GM19025 (cell line): ENCODE measurements at regions not wholly inside any gene's neighbourhood (a gene's known extent, or its start where the extent isn't known, plus 50 kb on each side); places are given as distances from the start of the nearest gene placed in this dataset.
"Not testable (repeated sequence)": the region's sequence is repeated elsewhere in the genome, so short reads cannot be mapped to it uniquely, and the experiment has no call there.

Source experiments
- ATAC-seq: cut with Tn5 transposase; IDR thresholded peaks from one replicate; pipeline ENCODE4 v1.9.1; 2021; ENCODE audit warnings: mild to moderate bottlenecking, low read depth, moderate library complexity; ENCODE audit not compliant: unreplicated experiment

DNA sequence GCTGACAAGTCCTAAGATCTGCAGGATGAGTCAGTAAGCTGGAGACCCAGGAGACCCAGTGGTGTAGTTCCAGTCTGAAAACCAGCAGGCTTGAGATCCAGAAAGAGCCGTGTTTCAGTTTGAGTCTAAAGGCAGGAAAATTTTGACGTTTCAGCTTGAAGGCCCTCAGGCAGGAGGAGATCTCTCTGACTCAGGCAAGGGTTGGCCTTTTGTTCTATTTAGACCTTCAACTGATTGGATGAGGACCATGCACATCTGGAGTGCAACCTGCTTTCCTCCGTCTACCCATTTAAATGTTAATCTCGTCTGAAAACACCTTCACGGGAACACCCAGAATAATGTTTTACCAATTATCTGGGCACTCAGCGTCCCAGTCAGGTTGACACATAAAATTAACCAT, 69.5 kb downstream of the NPIPA7 start:
- ATAC-seq: not testable (repeated sequence)

DNA sequence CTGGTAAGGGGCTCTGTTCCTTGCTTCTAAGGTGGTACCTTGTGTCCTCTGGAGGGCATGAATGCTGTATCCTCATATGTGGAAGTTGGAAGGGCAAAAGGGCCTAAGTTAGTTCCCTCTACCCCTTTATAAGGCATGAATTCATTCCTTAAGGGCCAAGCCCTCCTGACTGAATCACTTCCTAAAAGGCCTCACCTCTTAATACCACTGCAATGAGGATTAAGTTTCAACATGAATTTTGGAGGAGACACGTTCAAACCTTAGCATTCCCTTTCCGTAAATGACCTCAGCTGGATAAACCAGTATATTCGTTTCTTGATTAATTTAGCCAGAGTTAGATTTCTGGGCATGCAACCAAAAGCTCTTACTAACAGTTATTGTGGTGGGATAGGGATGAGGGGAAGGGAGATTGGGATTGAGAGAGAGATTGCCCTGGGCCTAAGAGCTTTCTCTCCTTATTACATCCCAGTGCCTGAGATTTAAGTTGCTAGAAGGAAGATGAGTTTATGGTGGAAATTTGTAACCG, 70.8 kb downstream of the NPIPA7 start:
- ATAC-seq: not testable (repeated sequence)

DNA sequence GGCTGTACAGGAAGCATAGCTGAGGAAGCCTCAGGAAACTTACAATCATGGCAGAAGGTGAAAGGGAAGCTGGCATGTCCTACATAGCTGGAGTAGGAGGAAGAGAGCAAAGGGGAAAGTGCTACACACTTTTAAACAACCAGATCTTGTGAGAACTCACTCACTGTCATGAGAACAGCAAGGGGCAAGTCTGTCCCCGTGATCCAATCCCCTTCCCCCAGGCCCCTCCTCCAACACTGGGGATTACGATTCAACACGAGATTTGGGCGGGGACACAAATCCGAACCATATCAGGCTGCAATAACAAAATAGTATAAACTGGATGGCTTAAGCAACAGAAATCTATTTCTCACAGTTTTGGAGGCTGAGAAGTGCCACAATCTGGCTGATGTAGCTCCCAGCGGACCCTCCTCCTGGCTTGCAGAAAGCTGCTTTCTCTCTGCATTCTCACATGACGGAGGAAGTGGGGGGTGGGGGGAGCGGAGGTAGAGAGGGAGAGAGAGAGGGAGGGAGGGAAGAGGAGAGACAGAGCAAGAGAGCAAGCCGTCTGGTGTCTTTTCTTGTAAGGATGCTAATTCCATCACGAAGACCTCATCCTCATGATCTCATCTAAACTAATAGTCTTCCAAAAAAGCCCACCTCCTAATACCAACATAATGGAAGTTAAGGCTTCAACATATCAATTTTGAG, 72.9 kb downstream of the NPIPA7 start:
- ATAC-seq: not testable (repeated sequence)

DNA sequence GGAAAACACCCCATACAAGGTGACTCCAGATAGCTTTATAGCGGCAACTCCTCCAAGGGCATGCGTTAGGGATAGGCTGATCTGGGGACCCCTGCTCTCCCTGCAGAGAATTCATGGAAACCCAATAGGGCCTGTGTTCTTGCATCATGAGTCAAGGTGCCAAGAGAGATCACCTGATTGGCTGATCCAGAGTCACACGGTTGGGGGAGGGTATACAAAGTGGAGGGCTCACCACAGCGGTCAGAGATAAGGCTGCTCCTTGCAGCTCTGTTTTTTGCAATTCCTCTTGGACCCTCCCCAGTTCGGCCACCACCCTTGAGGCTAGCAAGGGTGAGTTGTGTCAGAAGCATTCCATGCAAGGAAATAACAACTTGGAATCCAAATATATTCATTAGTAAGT, 79.6 kb downstream of the NPIPA7 start:
- ATAC-seq: not testable (repeated sequence)

DNA sequence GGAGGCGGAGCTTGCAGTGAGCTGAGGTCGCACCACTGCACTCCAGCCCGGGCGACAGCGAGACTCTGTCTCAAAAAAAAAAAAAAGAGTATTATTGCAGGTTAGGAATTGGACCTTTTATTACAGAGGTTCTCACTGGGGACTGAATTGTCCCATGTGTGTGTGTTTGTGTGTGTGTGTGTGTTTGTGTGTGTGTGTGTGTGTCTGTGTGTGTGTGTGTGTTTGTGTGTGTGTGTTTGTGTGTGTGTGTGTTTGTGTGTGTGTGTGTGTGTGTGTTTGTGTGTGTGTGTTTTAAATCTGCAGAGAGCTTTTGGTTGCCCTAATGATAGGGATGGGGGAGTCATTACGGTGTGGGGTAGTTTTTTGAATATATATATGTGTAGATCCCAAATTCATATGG, 84.9 kb downstream of the NPIPA7 start:
- not testable (repeated sequence) for ATAC-seq

DNA sequence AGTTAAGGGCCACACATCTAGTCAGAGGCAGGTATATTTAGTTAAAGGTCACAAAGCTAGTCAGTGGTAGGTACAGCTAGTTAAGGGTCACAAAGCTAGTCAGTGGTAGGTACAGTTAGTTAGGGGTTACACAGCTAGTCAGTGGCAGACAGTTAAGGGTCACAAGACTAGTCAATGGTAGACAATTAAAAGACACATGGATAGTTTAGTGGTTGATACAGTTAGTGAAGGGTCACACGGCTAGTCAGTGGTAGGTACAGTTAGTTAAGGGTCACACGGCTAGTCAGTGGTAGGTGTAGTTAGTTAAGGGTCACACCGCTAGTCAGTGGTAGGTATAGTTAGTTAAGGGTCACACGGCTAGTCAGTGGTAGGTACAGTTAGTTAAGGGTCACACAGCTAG, 110.0 kb downstream of the NPIPA7 start:
- ATAC-seq: not testable (repeated sequence)

DNA sequence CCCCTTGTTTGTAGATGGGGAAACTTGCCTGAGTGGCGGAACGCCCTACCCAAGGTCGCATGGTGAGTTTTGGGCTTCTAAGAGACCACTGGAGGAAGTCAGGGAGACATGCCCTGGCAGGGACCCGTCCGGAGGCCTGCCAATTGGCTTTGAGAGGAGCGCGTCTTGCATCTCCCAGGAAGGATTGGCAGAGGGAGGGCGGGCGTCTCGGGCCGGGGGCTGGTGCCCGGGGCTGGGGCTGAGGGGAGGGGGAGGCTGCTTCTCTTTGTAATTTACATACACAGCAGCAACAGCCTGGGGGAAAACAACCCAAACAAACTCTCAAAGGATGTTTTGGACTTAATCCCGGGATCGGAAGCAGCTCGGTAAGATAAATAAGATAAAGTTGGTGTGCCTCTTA, 110.5 kb downstream of the NPIPA7 start:
- not testable (repeated sequence) for ATAC-seq

DNA sequence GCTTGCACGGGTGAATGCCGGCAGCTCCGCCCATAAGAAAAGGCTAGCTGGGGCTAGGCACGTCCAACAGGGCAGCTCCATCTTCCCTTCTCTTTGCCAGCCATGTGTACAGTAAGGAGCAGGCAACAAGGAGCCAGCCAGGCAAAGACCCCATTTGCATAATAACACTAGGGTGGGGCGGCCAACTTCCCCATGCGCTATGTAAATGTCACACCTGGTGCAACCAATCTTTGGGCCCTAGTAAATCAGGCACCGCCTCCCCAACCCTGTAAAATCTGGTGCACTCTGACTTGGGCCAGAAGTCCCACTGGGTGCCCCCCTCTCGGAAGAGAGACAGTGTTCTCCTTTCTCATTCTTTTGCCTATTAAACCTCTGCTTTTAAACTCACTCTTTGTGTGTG, 115.2 kb downstream of the NPIPA7 start:
- not testable (repeated sequence) for ATAC-seq

DNA sequence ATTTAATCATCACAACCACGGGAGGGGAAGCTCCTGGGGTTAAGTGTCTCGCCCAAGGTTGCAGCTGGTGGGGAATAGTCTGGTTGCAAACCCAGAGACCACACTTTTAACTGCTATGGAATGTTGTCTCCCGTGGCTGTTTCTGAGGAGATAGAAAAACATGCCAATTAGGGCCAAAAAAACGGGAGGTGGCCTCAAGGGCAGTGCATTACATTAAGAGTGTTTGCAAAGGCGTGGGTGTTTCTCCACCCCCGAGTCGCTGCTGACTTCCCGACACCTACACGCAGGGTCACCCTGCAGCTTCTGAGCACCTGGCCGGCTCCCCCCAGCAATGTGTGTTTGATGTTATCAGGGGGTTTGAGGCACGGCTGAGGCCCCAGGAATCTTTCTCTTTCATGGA, 116.1 kb downstream of the NPIPA7 start:
- ATAC-seq: not testable (repeated sequence)

DNA sequence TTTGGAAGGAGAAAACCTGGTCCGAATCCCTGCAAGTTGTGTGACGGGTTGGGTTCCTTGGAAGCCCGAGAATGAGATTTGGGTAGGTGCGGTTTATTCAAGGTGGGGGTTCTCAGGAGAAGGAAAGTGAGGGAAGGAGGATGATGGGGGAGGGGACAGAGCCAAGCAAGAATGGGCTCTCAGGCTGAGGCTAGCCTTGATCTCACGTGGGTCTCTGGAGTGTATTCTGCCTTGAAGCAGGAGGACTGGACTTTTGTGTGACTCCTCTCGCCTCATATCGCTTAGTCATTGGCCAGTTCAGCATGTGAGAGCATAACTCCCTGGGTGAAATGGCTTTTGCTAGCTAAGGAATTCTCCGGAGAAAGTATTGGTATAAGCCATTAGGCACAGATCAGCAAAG, 120.9 kb downstream of the NPIPA7 start:
- ATAC-seq: not testable (repeated sequence)

DNA sequence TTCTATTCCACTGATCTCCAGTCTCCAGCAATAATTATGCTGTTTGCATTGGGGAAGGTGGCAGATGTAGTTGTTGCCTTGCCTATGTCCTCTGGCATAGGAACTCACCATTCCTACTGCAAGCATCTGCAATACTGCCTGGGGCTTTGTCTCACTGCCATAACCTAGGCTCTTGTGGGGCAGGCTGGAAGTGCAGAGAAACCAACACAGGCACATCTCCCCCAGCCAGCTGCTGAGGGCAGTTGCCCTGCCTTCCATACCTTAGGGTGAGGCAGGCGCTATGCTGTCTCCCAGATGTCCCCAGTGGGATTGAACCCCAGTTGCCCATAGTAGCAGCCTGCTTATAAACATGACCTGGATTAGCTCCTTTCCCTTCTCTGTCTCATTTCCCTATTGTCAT, 128.1 kb downstream of the NPIPA7 start:
- ATAC-seq: not testable (repeated sequence)

DNA sequence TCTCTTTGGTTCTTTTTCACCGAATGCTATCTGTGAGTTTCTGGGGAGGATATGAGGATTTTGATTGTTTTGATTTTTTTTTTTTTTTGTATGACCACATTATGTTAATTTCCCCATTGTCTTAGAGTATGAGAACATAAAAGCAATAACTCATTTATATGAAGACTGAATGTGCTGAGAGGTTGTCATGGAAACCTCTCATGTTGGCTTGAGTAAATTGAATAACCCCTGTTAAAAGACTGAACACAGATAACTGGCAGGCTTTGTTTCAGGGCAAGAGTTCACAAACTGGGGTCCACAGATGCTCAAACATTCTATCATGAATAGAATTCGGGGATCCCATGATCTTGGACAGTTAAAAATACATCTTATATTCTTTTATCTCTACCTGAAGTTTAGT, 129.4 kb downstream of the NPIPA7 start:
- ATAC-seq: not testable (repeated sequence)

DNA sequence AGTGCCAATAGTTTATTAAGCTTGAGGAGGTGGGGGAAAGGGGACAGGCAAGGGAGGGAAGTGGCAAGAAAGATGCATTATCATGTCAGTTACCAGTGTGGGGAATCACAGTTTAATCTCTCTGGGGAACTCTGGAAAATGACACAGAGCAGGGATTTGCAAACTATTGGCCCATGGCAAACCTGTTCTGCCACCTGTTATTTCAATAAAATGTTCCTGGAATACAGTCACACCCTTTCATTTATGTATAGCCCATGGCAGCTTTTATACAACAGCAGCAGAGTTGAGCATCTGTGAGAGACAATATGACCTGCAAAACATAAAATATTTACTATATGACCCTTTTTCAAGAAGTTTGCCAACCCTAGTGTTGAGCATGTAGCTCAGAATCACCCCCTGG, 140.5 kb downstream of the NPIPA7 start:
- not testable (repeated sequence) for ATAC-seq

DNA sequence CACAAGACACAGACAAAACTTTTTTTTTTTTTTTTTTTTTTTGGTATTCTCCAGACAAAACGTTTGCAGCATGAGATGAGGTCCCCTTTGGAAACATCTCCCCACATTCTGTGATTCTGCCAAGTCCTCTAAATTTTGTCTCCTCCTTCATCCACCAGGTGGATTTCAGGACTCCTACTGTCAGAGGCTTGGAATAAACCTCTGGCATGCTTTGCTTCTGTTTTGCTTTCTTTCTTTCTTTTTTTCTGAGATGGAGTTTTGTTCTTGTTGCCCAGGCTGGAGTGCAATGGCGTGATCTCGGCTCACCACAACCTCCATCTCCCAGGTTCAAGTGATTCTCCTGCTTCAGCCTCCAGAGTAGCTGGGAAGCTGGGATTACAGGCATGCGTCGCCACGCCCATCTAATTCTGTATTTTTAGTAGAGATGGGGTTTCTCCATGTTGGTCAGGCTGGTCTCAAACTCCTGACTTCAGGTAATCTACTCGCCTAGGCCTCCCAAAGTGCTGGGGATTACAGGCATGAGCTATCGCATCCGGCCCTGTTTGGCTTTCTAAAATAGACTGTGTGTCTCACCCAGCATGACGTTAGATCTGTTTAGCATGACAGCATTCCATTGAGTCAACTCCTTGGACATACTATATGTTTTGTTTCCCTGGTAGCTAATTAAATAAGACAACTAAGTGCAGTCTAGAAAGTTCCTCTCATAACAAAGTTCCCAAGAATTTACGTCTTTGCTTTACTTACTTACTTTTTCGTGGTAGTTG, 142.5 kb downstream of the NPIPA7 start:
- ATAC-seq: not testable (repeated sequence)

DNA sequence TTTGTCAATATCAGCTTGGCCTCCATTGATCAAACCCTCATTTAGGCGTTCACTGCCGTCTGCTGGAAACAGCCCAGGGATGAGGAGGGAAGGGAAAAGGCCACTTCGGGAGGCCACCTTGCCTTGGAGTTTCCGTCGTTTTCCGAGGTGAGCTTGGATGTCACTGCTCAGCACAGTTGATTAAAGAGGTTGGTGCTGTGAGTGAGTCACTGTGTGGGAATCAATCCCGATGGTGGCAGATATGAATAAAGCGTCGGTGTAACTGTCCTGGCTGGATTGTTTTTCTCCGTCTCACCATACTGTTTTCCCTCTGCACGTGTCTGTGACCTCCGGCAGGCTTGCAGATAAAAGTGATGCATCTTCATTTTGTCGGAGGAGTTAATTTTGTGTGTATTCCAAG, 148.1 kb downstream of the NPIPA7 start:
- ATAC-seq: not testable (repeated sequence)

DNA sequence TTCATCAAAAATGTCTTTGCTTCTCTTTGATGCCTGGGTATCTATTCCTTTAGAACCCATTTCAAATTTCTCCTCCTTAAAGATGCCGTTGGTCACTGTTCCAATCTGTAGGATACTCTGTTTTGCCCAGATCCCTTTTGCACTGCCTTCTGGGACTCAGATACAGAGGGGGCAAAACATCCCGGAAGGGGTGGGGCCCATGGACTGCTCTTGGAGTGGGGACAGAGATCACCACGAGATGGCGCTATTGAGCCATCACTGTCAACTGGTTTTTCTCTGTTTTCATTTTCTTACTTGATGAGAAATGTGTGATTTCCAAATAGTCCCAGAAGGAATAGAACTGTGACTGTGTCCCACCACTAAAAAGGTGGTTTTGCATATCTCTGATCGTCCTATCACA, 151.8 kb downstream of the NPIPA7 start:
- not testable (repeated sequence) for ATAC-seq

DNA sequence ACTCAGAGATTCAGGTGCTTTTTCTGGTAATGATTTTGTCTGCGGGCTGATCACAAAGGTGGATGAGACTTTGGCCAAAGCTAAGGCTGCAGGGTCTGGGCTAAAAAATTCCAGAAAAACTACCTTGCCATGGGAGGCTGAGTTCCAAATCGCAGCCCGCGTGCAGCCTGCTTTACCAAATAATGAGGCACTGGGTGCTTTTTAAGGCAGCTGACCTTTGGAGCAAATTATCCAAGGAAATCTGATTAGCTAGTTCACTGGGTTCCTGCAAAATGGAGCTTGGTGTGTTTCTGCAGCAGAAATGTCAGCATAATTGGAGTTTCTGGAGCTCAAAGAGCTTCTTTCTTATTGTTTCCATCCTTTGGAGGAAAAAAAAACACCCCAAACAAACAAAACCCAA, 156.6 kb downstream of the NPIPA7 start:
- ATAC-seq: not testable (repeated sequence)

DNA sequence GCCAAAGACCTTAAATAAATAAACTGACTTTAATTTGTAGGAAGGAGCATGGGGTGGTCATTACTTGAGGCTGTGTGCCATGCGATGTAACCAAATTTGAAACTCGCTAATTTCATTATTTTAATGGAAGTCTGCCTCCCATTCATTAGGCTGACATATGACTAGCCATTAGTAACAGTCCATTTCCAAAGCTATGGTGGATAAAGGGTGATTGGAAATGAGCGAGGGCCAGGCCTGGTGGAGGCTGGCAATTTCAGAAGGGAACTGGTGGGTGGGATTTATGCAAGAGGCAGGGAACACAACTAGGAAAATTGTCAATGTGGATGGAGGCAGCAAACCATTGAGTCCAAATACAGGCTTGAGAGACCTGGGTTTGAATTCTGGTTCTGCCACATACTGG, 157.2 kb downstream of the NPIPA7 start:
- ATAC-seq: not testable (repeated sequence)

DNA sequence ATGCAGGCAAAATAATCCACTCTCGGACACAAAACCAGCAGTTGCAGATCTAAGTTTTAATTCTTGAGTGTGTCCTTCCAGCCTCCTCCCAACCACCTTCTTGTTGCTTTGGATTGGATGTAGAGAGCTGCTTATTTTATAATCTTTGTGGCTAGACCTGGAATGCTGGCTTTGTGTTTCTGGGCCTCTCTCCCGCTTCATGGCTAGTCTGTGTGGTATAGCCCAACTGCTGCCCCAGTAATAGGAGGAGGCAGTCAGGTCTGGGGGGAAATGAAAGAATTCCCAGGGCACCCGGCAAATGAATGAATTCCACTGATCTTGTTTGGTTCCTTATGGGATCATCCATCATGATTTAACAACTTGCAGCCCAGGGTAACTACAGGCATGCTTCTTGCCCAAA, 170.8 kb downstream of the NPIPA7 start:
- not testable (repeated sequence) for ATAC-seq

DNA sequence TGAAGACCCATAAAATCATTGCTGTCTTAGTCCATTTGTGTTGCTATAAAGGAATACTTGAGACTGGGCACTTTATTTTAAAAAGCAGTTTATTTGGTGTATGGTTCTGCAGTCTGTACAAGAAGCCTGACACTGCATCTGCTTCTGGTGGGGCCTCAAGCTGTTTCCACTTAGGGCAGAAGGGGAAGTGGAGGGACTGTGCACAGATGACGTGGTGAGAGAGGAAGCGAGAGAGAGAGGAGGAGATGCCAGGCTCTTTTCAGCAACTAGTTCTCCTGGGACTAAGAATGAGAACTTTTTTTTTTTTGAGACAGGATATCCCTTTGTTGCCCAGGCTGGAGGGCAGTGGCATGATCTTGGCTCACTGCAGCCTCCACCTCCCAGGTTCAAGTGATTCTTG, 171.9 kb downstream of the NPIPA7 start:
- ATAC-seq: not testable (repeated sequence)

DNA sequence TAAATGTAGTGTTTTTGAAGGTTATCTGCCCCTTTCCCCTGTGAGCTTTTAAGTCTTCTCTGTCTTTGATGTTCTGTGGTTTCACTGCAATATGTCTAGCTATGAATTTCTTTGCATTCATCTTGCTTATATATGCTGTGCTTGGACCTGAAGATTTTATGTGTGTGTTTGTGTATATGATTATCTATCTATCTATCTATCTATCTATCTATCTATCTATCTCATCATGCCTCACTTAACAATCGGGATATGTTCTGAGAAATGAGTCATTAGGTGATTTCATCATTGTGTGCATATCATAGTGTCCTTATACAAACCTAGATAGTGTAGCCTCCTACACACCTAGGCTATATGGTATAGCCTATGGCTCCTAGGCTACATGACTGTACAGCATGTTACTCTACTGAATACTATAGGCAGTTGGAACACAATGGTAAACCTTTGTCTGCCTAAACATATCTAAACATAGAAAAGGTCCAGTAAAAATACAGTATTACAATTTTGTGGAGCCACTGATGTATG, 173.9 kb downstream of the NPIPA7 start:
- not testable (repeated sequence) for ATAC-seq
